ENCODE measurements at regions not wholly inside any gene's neighbourhood (a gene's known extent, or its start where the extent isn't known, plus 50 kb on each side); places are given as distances from the start of the nearest gene placed in this dataset.

DNA sequence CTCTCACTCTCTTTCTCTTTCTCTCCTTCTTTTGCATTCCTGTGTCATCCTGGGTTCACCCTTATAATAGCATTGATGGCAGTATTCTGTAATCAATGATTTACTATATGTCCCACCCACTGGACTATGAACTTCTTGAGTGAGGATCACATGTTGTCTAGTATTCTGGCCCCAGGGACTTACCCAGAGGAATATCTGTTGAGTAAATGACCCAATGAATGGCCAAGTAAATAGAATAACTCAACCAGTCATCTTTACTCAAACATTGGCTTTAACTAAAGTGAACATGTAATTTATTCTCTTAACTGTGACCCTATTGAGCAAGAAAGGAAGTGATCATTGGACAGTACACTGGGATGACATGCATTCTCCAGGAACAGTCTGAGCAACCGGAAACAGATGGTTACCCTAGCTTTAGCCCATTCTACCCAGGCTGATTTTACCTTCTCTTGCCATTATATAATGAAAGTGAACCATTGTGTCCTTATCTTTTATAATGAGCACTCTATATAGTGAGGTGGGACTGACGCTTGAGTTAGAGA is 94.5 kb upstream of the SOX14 start:
- POLR2A ChIA-PET (ENCODE audit: partially characterized antibody) = no interaction called here
- H3K9me3 Mint-ChIP-seq = peaks cover 3 to 21% (median 6%) of the 10 kb centered on the region in 8 donors
- CTCF ChIA-PET (ENCODE audit: partially characterized antibody) = no interaction called here

DNA sequence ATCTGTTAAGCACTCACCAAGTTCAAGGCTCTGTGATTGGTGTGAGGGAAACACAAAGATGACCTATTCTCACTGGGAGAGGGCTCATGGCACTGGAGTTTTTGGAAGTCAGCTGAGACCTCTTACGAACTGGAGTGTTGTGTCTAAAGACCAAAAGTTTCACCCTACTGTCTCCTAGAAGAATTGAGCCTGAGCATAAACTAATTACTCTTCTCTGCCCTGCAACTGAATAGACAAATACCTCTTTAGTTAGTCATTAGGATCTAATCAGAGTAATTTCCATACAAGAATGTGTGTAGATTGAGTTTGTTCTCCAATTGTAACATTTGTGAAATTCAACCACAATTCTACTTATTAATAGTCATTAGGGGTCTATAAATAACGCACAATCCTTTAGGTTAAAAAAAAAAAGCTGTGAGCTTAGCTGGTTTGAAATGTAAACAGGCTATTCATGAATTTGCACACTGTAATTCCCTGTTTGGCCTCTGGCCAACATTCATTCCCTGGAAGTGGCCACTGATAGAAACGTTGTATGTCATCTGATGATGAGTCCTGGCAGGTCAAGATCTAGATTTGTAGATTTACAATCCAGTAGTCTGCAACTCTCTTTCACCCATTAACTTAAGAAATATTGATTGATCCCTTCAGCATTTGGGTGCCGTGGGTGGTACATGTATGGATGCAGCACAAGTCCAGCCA is 76.8 kb upstream of the SOX14 start:
- Histone ChIP-seq H3K4me1 (ENCODE audit: insufficient read depth, low read length) (no peaks in the 10 kb centered on the region), H3K27ac (ENCODE audit: low read depth, low read length) (no peak overlapping the region), H3K9me3 (ENCODE audit: control insufficient read depth in 1 of 2, low read length in 2 of 2) (no peaks in the 10 kb centered on the region), H3K4me3 (ENCODE audit: low read length in 2 of 2) (no peak overlapping the region), H3K36me3 (ENCODE audit: insufficient read depth, low read length) (no peaks in the 10 kb centered on the region), H3K27me3 (ENCODE audit: insufficient read depth, low read length) (no peaks in the 10 kb centered on the region)
- H3K27ac Mint-ChIP-seq = no peak overlapping the region
- CTCF ChIA-PET (ENCODE audit: partially characterized antibody) = no interaction called here
- no peaks in the 10 kb centered on the region for H3K36me3 Mint-ChIP-seq
- H3K27me3 Mint-ChIP-seq = no peaks in the 10 kb centered on the region
- DNase-seq = no peak
- H3K4me1 Mint-ChIP-seq = no peaks in the 10 kb centered on the region
- H3K4me3 Mint-ChIP-seq = no peak overlapping the region
- intact Hi-C loops (cut with micrococcal nuclease) = no loop called here
- POLR2A ChIA-PET (ENCODE audit: partially characterized antibody) = no interaction called here
- H3K9me3 Mint-ChIP-seq = peaks cover 0 to 3% (median 0%) of the 10 kb centered on the region in 8 donors

More for the DNA sequence above, 94.5 kb upstream of the SOX14 start:
- intact Hi-C loops (cut with micrococcal nuclease) = no loop called here
- Histone ChIP-seq H3K4me1 (ENCODE audit: insufficient read depth, low read length) (no peaks in the 10 kb centered on the region), H3K9me3 (ENCODE audit: control insufficient read depth in 1 of 2, low read length in 2 of 2) (no peaks in the 10 kb centered on the region), H3K36me3 (ENCODE audit: insufficient read depth, low read length) (no peaks in the 10 kb centered on the region), H3K27me3 (ENCODE audit: insufficient read depth, low read length) (no peaks in the 10 kb centered on the region), H3K4me3 (ENCODE audit: low read length in 2 of 2) (no peak overlapping the region), H3K27ac (ENCODE audit: low read depth, low read length) (no peak overlapping the region)
- Mint-ChIP-seq H3K36me3 (no peaks in the 10 kb centered on the region), H3K4me1 (no peaks in the 10 kb centered on the region), H3K4me3 (no peak overlapping the region), H3K27me3 (no peaks in the 10 kb centered on the region), H3K27ac (no peak overlapping the region)
- DNase-seq = no peak

DNA sequence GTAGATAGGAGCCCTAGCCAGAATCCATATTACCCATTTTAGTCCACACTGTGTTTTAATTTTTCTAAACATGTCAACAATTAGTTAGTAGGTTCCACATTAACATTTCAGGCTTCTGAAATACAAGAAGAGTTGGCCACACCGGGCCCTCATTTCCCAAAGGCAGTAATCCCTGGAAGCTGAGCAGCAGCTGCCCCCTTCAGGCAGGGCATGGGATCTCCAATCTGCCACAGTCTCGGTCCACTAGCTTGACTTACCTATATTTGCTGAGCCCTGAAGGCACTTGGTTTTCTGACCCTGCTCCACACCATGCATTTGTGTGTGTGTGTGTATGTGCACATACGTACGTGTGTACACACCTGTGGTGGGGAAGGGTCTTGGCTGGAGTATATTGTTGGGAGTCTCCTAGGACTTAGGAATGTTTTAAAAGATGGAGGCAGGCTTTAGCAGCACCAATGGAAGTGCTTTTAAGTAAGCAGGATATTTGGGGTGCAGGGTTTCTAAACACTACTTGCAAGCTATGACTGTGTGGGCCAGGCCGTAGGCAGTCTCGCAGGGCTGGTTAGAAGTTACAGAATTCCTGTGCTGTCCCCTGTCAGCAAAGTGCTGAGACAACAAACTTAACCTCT is 71.2 kb upstream of the SOX14 start:
- Mint-ChIP-seq H3K27ac (no peak overlapping the region), H3K4me1 (no peaks in the 10 kb centered on the region), H3K9me3 (peaks cover 0 to 5% (median 1%) of the 10 kb centered on the region in 8 donors), H3K4me3 (no peak overlapping the region), H3K36me3 (no peaks in the 10 kb centered on the region), H3K27me3 (no peaks in the 10 kb centered on the region)
- POLR2A ChIA-PET (ENCODE audit: partially characterized antibody) = no interaction called here
- CTCF ChIA-PET (ENCODE audit: partially characterized antibody) = no interaction called here
- no peak for DNase-seq
- Histone ChIP-seq H3K9me3 (ENCODE audit: control insufficient read depth in 1 of 2, low read length in 2 of 2) (no peaks in the 10 kb centered on the region), H3K27ac (ENCODE audit: low read depth, low read length) (no peak overlapping the region), H3K4me3 (ENCODE audit: low read length in 2 of 2) (no peak overlapping the region), H3K4me1 (ENCODE audit: insufficient read depth, low read length) (no peaks in the 10 kb centered on the region), H3K27me3 (ENCODE audit: insufficient read depth, low read length) (no peaks in the 10 kb centered on the region), H3K36me3 (ENCODE audit: insufficient read depth, low read length) (no peaks in the 10 kb centered on the region)
- intact Hi-C loops (cut with micrococcal nuclease) = no loop called here

DNA sequence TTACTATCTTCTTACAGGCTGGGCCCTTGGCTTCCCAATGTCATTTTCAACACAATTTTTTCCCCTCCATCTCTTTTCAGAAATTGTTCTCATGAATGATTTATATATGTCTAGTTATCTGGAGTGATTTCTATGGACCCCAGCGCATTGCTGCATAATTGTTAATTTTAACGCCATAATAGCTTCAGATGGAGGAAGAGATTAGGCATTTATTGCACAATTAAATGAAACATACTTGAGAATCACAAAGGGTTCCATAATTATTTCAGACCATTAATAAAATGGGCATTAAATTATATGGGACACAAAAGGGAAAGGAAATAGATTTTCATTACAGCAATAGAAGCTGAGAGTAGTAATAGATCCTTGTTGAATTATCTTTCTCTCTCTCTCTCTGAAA is 70.3 kb upstream of the SOX14 start:
- no peaks in the 10 kb centered on the region for H3K4me1 ChIP-seq (ENCODE audit: insufficient read depth, low read length)
- H3K27ac Mint-ChIP-seq = no peak overlapping the region
- ChIA-PET CTCF (ENCODE audit: partially characterized antibody) (no interaction called here), POLR2A (ENCODE audit: partially characterized antibody) (no interaction called here)
- intact Hi-C loops (cut with micrococcal nuclease) = no loop called here
- no peak for DNase-seq
- H3K36me3 ChIP-seq (ENCODE audit: insufficient read depth, low read length) = no peaks in the 10 kb centered on the region
- no peaks in the 10 kb centered on the region for H3K36me3 Mint-ChIP-seq
- H3K27me3 ChIP-seq (ENCODE audit: insufficient read depth, low read length) = no peaks in the 10 kb centered on the region
- no peaks in the 10 kb centered on the region for H3K9me3 ChIP-seq (ENCODE audit: control insufficient read depth in 1 of 2, low read length in 2 of 2)
- H3K27ac ChIP-seq (ENCODE audit: low read depth, low read length) = no peak overlapping the region
- no peaks in the 10 kb centered on the region for H3K4me1 Mint-ChIP-seq
- H3K4me3 Mint-ChIP-seq = no peak overlapping the region
- peaks cover 0 to 5% (median 1%) of the 10 kb centered on the region in 8 donors for H3K9me3 Mint-ChIP-seq
- no peaks in the 10 kb centered on the region for H3K27me3 Mint-ChIP-seq
- H3K4me3 ChIP-seq (ENCODE audit: low read length in 2 of 2) = no peak overlapping the region

- Histone ChIP-seq H3K4me3 (ENCODE audit: low read length in 2 of 2) (no peak overlapping the region), H3K27me3 (ENCODE audit: insufficient read depth, low read length) (no peaks in the 10 kb centered on the region), H3K4me1 (ENCODE audit: insufficient read depth, low read length) (no peaks in the 10 kb centered on the region), H3K27ac (ENCODE audit: low read depth, low read length) (no peak overlapping the region), H3K36me3 (ENCODE audit: insufficient read depth, low read length) (no peaks in the 10 kb centered on the region), H3K9me3 (ENCODE audit: control insufficient read depth in 1 of 2, low read length in 2 of 2) (no peaks in the 10 kb centered on the region)
- Mint-ChIP-seq H3K27me3 (no peaks in the 10 kb centered on the region), H3K4me3 (no peak overlapping the region), H3K36me3 (no peaks in the 10 kb centered on the region), H3K9me3 (peaks cover 0 to 5% (median 2%) of the 10 kb centered on the region in 8 donors), H3K4me1 (no peaks in the 10 kb centered on the region), H3K27ac (no peak overlapping the region)
- ChIA-PET POLR2A (ENCODE audit: partially characterized antibody) (no interaction called here), CTCF (ENCODE audit: partially characterized antibody) (no interaction called here)
- intact Hi-C loops (cut with micrococcal nuclease) = no loop called here
- no peak for DNase-seq
Measured at GRCh38 chr3:137694836-137695235, 69.3 kb upstream of the SOX14 start.

GRCh38 chr3:137695351-137695750 is 68.8 kb upstream of the SOX14 start:
- ChIA-PET POLR2A (ENCODE audit: partially characterized antibody) (no interaction called here), CTCF (ENCODE audit: partially characterized antibody) (no interaction called here)
- Mint-ChIP-seq H3K4me3 (no peak overlapping the region), H3K27ac (no peak overlapping the region), H3K27me3 (no peaks in the 10 kb centered on the region), H3K36me3 (no peaks in the 10 kb centered on the region), H3K4me1 (no peaks in the 10 kb centered on the region), H3K9me3 (peaks cover 0 to 5% (median 2%) of the 10 kb centered on the region in 8 donors)
- H3K4me3 ChIP-seq (ENCODE audit: low read length in 2 of 2) = no peak overlapping the region
- H3K36me3 ChIP-seq (ENCODE audit: insufficient read depth, low read length) = no peaks in the 10 kb centered on the region
- no peak for DNase-seq
- no peaks in the 10 kb centered on the region for H3K9me3 ChIP-seq (ENCODE audit: control insufficient read depth in 1 of 2, low read length in 2 of 2)
- intact Hi-C loops (cut with micrococcal nuclease) = no loop called here
- H3K27me3 ChIP-seq (ENCODE audit: insufficient read depth, low read length) = no peaks in the 10 kb centered on the region
- H3K27ac ChIP-seq (ENCODE audit: low read depth, low read length) = no peak overlapping the region
- no peaks in the 10 kb centered on the region for H3K4me1 ChIP-seq (ENCODE audit: insufficient read depth, low read length)

GRCh38 chr3:137709011-137709601 is 55.0 kb upstream of the SOX14 start:
- Mint-ChIP-seq H3K4me3 (no peak overlapping the region), H3K27ac (no peak overlapping the region), H3K36me3 (no peaks in the 10 kb centered on the region), H3K27me3 (no peaks in the 10 kb centered on the region), H3K4me1 (no peaks in the 10 kb centered on the region), H3K9me3 (peaks cover 3 to 17% (median 6%) of the 10 kb centered on the region in 8 donors)
- DNase-seq = no peak
- Histone ChIP-seq H3K4me3 (ENCODE audit: low read length in 2 of 2) (no peak overlapping the region), H3K27ac (ENCODE audit: low read depth, low read length) (no peak overlapping the region), H3K9me3 (ENCODE audit: control insufficient read depth in 1 of 2, low read length in 2 of 2) (no peaks in the 10 kb centered on the region), H3K36me3 (ENCODE audit: insufficient read depth, low read length) (no peaks in the 10 kb centered on the region), H3K4me1 (ENCODE audit: insufficient read depth, low read length) (no peaks in the 10 kb centered on the region), H3K27me3 (ENCODE audit: insufficient read depth, low read length) (no peaks in the 10 kb centered on the region)
- POLR2A ChIA-PET (ENCODE audit: partially characterized antibody) = no interaction called here
- intact Hi-C loops (cut with micrococcal nuclease) = no loop called here
- CTCF ChIA-PET (ENCODE audit: partially characterized antibody) = no interaction called here

Measured in CD4-positive, alpha-beta memory T cell (primary cell).